NCI-H2029 treated with DMSO at 0.1 percent for 48 hours (cell line): ENCODE measurements at regions not wholly inside any gene's neighbourhood (a gene's known extent, or its start where the extent isn't known, plus 50 kb on each side); places are given as distances from the start of the nearest gene placed in this dataset.
A peak's percentile ranks its signal among the peaks of the same experiment; 100 is the strongest.

Source experiments
- DNase-seq: peaks from one replicate; lab custom pipeline; 2025; lab: John Stamatoyannopoulos, UW

DNA sequence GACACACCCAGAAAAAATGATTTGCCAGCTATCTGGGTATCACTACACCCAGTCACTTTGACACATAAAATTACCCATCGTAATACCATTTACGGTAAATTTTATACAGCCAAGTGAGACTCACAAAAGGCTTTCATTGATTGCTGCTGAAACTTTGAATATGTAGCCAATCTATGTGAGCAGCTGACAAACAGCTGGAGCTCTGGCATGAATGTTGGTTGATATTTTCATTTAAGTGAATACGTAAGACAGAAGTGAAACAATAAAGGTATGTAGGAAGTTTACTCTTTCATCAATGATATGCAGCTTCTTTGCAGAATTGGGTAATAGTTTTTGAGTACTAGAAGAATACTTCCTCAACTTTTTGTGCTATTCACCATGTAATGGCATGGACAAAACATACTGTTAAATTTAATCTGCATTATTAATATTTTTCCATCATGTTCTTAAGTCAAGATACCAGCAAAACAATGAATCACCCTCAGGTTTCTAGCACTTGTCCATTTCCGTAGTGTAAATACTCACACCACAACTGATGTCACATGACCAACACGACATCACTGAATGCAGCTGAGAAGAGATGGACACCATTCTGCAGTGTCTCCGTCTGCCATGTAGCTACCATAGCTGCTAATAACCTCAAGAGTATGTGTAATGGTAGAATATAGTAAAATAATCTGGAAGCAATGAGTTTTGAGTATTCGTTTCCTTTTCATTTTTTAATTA, 205.9 kb upstream of the HES1 start:
- no peak for DNase-seq

DNA sequence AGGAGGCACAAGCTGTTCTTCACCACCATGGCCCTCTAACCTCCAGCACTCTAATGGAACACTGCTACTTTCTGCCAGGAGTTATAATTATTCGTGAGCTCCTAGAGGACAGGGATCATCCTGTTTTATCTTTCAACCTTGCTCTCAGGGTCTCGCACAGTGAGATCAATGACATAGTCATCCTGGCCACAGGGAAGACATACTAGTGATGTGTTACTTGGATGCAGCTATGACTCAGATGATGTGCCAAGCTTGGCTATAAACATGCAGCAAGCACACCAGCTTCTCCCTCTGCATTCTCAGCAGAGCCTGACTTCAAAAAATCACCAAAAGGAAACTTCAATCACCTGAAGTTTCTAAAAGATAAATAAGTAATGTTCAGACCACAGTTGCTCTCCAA, 203.8 kb upstream of the HES1 start:
- DNase-seq: no peak

DNA sequence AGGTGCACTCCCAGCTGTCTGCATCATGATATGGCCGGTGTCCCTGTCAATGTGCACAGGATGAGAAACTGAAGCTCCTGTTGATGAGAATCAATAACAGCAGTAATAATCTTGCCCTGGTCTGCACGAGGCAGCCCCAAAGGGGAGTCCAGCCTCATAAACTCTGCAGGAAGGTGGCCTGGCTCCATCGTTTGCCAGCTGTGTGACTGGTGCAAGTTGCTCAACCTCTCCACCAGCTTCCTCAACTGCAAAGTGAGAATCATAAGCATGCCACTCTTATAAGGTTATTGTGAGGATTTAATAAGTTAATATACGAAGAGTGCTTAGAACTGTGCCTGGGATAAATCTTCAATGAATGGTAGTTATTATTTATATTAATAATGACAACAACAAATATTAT, 203.4 kb upstream of the HES1 start:
- DNase-seq: no peak

GRCh38 chr3:193933451-193933850, 202.5 kb upstream of the HES1 start:
- no peak for DNase-seq

- no peak for DNase-seq
Observed at GRCh38 chr3:193935916-193936315, 200.0 kb upstream of the HES1 start.

- DNase-seq: peak; percentile 82
Observed at GRCh38 chr3:193938613-193939012, 197.3 kb upstream of the HES1 start.

- no peak for DNase-seq
Observed at GRCh38 chr3:193939527-193939926, 196.4 kb upstream of the HES1 start.

GRCh38 chr3:193940526-193940925, 195.4 kb upstream of the HES1 start:
- no peak for DNase-seq

GRCh38 chr3:193941486-193941885, 194.5 kb upstream of the HES1 start:
- no peak for DNase-seq

DNA sequence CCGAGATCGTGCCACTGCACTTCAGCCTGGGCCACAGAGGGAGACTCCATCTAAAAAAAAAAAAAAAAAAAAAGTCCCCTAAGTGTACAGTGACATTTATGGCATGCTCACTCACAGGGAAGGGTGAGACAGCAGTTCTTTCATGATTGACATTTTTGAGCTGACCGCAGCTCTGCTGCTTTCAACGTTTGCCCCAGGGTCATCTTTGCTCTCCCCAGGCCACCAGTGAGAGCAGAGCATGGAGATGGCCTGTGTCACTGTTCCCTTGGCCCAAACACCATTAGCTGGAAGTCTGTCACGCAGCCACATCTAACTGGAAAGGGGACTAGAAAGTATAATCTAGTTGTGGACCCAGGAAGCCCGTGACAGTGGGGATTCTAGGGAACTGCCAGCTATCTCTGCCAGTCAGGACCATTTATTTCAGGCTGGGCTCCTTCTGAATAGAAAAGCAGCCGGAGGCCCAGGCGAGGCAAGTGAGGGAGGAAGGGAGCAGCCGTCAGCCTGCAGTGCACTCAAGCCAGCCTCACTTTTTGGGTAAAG, 193.4 kb upstream of the HES1 start:
- no peak for DNase-seq

GRCh38 chr3:193943200-193943599, 192.7 kb upstream of the HES1 start:
- peak; percentile 19 for DNase-seq

- no peak for DNase-seq
Observed at GRCh38 chr3:193943851-193944517, 192.0 kb upstream of the HES1 start.

GRCh38 chr3:193944518-193944884, 191.4 kb upstream of the HES1 start:
- DNase-seq: no peak

GRCh38 chr3:193945143-193945542, 190.8 kb upstream of the HES1 start:
- no peak for DNase-seq

- DNase-seq: peak; percentile 98
Observed at GRCh38 chr3:193946945-193947344, 189.0 kb upstream of the HES1 start.

GRCh38 chr3:193947596-193947995, 188.4 kb upstream of the HES1 start:
- DNase-seq: no peak

- DNase-seq: peak; percentile 55
Observed at GRCh38 chr3:193948459-193948858, 187.5 kb upstream of the HES1 start.

DNA sequence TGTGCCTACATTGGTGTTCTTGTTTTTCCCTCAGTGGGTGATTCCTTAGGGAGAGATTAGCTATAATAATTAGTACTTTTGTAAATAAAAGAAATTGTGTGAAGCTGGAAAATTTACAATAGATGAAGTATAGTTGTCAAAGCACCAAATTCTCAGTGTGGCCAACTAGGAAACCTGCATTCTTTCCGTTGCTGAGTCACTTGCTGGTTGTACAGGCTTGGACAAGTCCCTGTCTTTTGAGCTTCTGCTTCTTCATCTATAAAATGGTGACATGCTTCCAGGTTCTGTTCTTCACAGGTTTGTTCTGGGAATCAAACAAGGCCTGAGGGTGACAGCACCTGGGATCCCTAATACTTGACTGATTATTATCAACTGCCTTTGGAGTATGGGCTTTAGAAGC, 184.1 kb upstream of the HES1 start:
- no peak for DNase-seq

GRCh38 chr3:193954752-193955151, 181.2 kb upstream of the HES1 start:
- DNase-seq: no peak

GRCh38 chr3:193955719-193956118, 180.2 kb upstream of the HES1 start:
- DNase-seq: no peak

DNA sequence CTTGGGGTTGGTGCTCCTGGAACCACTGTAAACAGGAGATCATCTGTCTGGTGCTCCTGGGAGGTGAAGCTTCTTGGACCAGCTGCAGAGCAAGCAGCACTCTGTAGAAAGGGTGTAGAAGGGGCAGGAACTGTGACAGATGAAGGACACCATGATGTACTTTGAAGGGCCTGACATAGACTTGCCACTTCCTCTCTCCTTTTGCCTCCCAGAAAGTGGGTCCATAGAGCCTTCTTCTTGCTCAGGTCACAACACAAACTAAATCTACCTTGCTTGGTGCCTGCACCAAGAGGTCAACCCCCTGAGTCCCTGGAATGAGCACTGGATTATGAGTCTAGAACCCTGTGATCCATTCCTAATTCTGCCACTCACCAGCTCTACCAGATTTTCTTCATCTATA, 176.1 kb upstream of the HES1 start:
- DNase-seq: no peak

GRCh38 chr3:193960487-193961274, 175.3 kb upstream of the HES1 start:
- DNase-seq: no peak
